Stimulated activated CD4-positive, alpha-beta T cell treated with anti-CD3 and anti-CD28 coated beads, Interleukin-15, amount 100 ng/mL, for 48 hours (primary cell): ENCODE measurements at regions not wholly inside any gene's neighbourhood (a gene's known extent, or its start where the extent isn't known, plus 50 kb on each side); places are given as distances from the start of the nearest gene placed in this dataset.
A peak's percentile ranks its signal among the peaks of the same experiment; 100 is the strongest.
"Not testable (repeated sequence)": the region's sequence is repeated elsewhere in the genome, so short reads cannot be mapped to it uniquely, and the experiment has no call there.

Source experiments
- DNase-seq, 2 donors: peaks; one replicate each; pipeline ENCODE4 v3.0.0-alpha.2; 2020; ENCODE audit warnings: low read depth in 2 of 2

DNA sequence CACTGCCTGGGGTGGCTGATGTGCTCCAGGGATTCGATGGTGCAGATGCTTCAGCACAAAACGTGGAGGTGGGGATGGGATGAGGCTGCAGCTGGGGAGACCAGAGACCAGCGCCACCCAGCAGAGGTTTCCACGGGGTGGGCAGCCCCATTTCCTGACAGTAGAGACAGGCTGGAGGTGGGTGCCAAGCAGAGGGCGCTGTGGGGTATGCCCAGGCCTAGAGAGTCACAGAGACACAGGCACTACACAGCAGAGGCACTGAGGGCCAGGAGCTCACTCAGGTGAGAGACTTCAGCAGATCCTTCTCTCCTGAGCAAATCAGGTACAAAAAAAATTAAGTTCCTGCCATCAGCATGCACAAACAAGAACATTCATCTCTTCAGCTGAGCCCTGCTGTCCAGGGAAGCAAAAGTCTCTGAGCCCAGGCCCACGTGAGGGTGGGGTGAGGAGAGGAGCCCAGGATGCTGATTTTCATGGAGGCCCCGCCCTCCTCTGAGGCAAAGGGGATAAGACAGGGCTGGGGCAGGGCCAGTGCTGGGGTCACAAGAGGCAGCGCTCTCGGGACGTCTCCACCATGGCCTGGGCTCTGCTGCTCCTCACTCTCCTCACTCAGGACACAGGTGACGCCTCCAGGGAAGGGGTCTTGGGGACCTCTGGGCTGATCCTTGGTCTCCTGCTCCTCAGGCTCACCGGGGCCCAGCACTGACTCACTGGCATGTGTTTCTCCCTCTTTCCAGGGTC, 53.1 kb downstream of the GGTLC2 start:
- DNase-seq, result no peak

GRCh38 chr22:22698263-22698750, 53.9 kb downstream of the GGTLC2 start:
- DNase-seq, result no peak

DNA sequence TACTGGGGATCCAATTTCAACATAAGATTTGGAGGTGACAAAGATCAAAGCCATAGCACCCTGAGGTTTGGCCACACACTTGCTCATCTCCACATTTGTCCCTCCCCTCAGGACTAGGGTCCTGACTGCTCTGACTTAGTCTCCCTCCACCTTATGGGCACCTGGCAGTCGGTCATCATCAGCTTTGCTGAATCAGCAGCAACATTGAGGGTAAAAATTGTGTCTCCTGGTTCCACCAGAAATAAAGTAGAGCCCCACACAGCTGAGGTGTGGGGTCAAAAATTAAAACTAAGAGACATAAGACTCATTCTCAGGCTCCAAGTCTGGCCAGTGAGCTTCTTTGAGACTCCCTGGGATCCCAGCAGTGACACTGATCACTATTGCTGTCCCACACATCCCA, 56.2 kb downstream of the GGTLC2 start:
- DNase-seq, result no peak

DNA sequence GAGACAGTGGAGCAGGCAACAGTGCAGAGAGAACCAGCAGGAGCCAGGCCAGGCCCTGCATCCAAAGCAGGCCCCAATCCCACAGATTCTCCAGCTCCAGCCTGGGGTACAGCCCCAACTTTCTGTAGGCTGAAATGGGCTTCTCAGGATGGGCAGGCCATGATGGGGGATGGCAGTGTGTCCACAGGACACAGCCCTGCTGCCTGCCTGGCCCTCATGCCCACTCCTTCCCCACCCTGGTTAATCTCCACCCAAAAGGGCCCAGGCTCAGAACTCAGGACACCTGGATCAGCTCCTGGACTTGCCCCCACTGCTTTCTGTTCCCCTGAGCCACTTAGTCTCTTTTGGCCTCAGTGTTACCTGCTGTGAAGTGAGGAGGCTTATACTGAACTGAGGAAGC, 57.1 kb downstream of the GGTLC2 start:
- DNase-seq, result not testable (repeated sequence)

DNA sequence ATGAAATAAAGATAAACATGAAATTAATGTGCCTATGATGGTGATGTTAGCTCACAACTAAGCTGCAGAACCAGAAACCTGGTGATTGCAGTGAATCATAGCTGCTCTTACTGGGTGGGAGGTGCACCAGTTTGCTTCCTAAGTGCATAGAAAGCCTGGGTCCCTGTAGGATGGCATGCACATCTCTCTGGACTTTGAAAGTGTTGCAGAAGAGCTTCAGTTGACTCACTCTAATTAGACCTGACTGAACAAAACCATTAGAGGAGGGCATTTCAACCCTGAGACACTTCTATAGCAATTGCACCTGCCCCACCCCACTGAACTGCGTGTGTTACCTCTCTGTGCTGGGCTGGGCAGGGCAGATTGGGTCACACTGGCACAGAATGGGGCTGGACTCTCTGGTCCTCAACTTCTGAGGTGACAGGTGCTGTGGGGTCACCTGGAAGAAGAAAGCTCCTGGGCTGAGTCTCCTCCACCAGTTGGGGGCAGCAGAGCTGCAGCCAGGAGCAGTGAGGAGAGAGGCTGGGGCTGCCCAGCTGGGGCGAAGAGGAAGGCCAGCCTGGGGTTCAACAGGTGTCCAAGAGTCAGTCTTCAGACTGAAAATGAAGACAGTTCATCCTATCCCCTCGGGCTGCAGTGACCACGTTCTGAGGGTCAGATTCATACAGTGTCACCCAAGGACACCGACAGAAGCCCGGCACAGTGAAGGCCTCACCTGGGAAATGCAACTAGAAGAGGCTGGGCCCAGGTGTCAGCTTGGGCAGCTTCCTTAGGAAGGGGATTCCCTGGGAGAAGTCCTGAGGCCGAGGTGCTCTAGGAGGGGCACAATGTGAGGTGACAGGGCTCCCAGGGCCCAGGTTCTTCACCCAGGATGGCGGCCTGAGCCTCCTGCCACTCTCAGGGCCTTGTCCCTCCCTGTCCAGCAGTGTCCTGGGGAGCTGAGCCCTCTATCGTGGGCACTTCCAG, 58.1 kb downstream of the GGTLC2 start:
- no peak for DNase-seq

DNA sequence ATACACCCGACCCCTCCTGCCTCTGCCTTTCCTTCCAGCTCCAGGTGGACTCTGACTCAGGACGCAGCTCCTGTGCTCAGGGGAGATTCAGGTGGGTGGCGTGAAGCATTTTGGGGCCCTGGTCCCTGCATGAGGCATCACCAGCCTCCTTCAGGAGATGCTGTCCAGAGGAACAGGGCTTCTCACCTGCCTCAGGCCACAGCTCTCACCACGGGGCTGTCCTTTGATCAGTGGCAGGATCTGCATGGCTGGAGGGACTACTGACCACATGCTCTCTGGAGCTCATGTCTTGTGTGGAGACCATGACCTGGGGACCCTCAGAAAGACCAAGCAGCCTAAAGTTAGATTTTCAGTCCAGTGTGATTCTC, 58.8 kb downstream of the GGTLC2 start:
- no peak for DNase-seq

- no peak for DNase-seq
These were observed 59.3 kb downstream of the GGTLC2 start for GRCh38 chr22:22703715-22704114.

DNA sequence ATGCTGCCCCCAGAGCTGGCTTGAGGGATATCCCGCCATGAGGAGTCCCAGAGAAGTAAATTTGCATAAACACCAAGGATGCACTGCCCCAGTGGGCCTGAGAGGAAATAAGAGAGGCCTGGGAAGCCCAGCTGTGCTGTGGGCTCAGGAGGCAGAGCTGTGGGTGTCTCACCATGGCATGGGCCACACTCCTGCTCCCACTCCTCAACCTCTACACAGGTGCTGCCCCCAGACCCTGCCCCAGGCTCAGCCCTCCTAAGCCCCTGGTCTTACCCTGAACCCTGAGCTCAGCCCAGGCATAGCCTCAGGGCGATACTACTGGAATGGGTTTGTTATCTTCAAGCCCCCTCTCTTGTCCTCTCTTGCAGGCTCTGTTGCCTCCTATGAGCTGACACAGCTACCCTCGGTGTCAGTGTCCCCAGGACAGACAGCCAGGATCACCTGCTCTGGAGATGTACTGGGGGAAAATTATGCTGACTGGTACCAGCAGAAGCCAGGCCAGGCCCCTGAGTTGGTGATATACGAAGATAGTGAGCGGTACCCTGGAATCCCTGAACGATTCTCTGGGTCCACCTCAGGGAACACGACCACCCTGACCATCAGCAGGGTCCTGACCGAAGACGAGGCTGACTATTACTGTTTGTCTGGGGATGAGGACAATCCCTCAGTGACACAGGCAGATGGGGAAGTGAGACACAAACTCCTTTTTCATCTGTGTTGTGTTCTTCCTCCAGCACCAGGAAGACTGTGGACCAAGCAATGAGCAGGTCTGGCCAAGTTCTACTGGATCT, 59.9 kb downstream of the GGTLC2 start:
- DNase-seq, result no peak

DNA sequence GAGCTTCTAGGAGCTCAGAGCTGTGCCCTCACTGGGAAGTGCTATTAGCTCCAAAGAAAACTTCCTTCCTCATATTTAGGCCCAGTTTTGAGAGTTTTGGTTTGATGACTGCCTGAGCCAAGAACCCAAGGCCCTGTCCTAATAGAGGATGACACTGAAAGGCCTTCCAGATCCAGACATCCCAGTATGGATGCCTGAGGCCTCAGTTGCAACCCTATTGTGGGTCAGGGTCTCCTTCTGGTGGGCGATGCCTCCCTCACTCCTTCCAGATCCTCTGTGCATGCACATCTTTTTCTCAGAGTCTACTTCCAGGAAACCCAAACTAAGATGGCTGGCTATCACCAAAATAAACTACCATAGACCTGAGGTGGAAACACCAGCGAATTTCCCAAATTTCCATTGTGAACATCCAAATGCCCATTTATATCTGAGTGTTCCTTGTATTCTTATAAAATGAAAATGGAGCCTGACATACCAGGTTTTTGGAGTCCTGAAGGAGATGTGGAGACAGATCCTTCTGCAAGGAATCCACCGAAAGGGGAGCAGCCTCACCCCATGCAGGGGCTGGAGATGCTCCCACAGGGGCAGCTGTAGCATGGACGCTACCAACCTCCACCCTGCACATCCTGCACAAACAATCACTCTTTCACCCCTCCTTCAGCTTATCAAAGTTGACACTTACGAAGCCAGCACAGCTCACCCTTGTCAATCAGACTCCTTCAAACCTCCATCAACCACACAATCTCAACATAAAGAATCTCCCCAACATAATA, 61.1 kb downstream of the GGTLC2 start:
- no peak for DNase-seq

- DNase-seq, result no peak
These were observed 62.0 kb downstream of the GGTLC2 start for GRCh38 chr22:22706253-22706915.

GRCh38 chr22:22709719-22710445, 65.5 kb downstream of the GGTLC2 start:
- DNase-seq, result no peak

- DNase-seq, result peak; percentile 40 to 61
These were observed 66.5 kb downstream of the GGTLC2 start for GRCh38 chr22:22710719-22711531.

- no peak for DNase-seq
These were observed 67.1 kb downstream of the GGTLC2 start for GRCh38 chr22:22711532-22711913.

GRCh38 chr22:22712092-22712658, 67.8 kb downstream of the GGTLC2 start:
- no peak for DNase-seq

DNA sequence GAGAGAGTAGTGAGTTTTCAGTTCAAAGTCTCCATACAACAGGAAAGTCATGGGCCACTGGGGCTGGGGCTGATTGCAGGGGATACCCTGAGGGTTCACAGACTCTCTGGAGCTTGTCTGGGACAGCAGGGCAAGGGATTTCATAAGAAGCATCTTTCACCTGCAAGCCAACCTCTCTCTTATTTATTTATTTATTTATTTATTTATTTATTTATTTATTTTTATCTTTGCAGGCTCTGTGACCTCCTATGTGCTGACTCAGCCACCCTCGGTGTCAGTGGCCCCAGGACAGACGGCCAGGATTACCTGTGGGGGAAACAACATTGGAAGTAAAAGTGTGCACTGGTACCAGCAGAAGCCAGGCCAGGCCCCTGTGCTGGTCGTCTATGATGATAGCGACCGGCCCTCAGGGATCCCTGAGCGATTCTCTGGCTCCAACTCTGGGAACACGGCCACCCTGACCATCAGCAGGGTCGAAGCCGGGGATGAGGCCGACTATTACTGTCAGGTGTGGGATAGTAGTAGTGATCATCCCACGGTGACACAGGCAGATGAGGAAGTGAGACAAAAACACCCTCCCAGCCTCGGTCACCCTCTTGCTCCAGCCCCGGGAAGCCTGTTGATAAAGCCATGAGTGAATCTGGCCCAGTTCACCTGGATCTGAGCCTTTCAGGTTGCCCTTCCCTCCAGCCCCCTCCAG, 68.4 kb downstream of the GGTLC2 start:
- DNase-seq, result no peak

DNA sequence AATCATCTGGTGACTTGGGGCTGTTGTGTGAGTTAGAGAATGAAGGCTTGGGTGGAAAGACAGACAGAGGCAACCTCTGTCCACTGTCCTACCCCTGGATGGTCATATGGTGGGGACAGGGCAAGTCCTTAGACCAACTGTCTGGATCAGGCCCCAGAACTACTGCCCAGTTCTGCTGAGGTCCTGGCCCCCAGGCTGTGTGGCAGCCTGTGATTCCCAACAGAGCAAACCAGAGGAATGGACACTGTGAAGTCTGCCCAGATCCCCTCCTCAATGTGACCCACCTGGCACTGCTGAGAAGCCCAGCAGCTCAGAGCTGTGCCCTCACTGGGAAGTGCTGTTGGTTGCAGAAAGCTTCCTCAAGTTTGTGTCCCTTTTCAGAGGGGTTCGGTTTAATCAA, 69.0 kb downstream of the GGTLC2 start:
- no peak for DNase-seq

GRCh38 chr22:22714600-22715335, 70.4 kb downstream of the GGTLC2 start:
- no peak for DNase-seq
